ENCODE measurements at regions not wholly inside any gene's neighbourhood (a gene's known extent, or its start where the extent isn't known, plus 50 kb on each side); places are given as distances from the start of the nearest gene placed in this dataset.

GRCh38 chr14:86038387-86039042 lies 508.6 kb downstream of the FLRT2 start:
- DNase-seq: peak; percentile 57

DNA sequence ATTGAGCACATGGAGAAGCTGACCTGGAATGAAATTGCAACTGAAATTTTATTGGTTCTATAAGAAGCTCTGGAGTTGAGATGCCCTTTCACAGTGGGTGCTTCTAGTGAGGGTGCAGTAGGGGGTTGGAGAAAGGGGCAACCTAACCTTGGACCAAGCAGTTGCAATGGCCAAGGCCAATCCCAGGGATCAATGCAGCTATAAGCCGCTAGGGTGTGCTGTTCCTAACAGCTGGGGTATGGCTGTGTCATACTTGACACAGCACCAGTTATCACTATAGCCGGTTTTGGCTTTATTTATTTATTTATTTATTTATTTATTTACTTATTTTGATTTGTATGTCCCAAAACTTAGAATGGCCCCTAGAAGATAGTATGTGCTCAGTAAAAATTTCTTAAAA lies 505.9 kb downstream of the FLRT2 start:
- peak; percentile 16 for DNase-seq

DNA sequence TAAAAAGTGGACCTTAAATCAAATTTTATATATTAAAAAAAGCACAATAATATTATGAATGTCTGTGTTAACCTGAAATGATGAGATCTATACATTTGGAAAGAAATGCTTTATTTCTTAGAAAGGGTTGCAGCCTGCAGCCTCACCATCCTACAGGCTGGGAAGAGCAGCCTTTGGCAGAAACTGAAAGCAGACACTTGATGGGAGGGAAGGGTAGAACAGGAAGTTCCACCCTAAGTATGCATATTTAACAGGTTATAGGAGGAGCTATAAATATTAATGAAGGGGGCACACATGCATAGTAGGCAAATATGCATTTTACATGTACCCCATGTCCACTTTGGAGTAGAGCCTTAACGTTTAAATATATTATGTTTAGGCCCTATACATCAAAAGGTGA lies 498.0 kb downstream of the FLRT2 start:
- no peak for DNase-seq

GRCh38 chr14:86027144-86027543 lies 497.2 kb downstream of the FLRT2 start:
- DNase-seq: no peak

DNA sequence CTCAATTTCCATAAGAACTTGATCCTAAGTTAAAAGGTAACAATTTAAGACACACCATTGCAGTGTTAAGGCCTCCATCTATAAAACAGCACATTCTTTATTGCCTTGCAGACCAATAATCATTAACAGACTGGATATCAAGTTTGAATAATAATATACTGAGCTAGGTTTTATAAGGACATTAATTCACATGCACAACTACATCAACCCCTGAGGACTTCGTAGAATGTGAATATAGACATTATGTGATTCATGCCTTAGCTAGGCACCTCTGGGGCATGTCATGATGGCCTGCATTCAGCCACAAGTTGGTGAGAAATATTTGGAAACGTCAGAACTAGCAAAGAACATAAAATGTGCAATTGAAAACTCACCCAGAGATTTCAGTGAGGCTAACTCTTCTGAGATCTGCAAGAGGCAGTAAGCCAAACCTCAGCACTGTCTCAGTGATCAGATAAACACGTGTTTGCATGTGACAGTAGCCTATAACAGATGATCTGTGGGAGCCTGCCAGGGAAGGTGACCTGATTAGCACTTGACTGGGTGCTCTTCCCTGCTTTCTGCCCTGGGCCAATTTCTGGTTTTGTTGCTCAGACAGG lies 492.2 kb downstream of the FLRT2 start:
- DNase-seq: peak; percentile 82

DNA sequence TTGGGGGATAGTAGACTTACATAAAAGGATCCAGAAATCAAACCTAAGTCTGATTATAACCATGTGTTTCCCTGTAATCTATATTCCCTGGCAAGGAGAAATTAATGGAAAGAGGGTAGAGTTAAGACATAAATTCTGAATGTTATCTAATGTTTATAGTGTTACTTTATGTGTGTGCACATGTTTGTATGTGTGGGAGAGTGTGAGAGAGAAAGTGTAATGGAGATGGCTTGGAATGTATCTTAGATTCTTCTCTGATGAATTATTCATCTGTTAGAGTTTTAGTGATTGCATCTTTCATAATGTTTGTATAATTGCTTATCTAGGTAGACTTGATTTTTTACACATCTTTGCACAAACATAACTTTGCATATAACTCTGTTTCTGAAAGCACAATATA lies 490.9 kb downstream of the FLRT2 start:
- peak; percentile 19 for DNase-seq

DNA sequence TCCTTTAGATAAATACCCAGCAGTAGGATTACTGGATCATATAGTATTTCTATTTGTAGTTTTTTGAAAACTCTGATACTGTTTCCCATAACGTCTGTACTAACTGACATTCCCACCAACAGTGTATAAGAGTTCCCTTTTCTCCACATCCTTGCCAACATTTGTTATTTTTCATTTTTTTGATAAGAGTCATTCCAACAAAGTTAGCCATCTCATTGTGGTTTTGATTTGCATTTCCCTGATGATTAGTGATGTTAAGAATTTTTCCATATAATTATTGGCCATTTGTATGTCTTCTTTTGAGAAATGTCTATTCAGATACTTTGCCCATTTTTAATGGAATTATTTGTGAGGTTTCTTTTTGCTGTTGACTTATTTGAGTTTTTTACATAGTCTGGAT lies 486.0 kb downstream of the FLRT2 start:
- peak; percentile 87 for DNase-seq

- DNase-seq: peak; percentile 43
These were observed 485.6 kb downstream of the FLRT2 start for GRCh38 chr14:86015511-86015910.

- DNase-seq: peak; percentile 44
These were observed 483.7 kb downstream of the FLRT2 start for GRCh38 chr14:86013641-86014040.

- DNase-seq: no peak
These were observed 482.5 kb downstream of the FLRT2 start for GRCh38 chr14:86012461-86012860.

GRCh38 chr14:86003998-86004397 lies 474.1 kb downstream of the FLRT2 start:
- peak; percentile 33 for DNase-seq

GRCh38 chr14:85996551-85996950 lies 466.6 kb downstream of the FLRT2 start:
- no peak for DNase-seq

GRCh38 chr14:85991156-85991555 lies 461.2 kb downstream of the FLRT2 start:
- DNase-seq: peak; percentile 12

DNA sequence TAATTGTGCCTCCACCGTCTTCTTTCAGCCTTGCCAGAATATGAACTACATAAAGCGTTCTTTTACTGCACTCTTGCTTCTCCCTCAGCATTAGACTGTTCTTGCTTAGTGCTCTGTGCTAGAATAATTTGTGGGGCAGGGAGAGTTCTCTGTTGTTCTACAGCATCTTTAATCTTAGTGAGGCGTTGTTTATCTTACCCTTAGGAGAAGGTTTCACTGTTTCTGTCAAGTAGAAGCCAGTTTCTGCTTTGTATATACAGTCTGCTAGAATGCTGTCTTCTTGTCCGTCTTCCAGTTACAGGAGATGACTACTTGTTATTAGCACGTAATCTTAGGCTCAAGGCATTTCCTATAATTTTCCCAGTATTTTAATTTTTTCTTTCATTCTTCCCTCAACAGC lies 458.0 kb downstream of the FLRT2 start:
- DNase-seq: no peak

- DNase-seq: no peak
These were observed 457.3 kb downstream of the FLRT2 start for GRCh38 chr14:85987292-85987691.

DNA sequence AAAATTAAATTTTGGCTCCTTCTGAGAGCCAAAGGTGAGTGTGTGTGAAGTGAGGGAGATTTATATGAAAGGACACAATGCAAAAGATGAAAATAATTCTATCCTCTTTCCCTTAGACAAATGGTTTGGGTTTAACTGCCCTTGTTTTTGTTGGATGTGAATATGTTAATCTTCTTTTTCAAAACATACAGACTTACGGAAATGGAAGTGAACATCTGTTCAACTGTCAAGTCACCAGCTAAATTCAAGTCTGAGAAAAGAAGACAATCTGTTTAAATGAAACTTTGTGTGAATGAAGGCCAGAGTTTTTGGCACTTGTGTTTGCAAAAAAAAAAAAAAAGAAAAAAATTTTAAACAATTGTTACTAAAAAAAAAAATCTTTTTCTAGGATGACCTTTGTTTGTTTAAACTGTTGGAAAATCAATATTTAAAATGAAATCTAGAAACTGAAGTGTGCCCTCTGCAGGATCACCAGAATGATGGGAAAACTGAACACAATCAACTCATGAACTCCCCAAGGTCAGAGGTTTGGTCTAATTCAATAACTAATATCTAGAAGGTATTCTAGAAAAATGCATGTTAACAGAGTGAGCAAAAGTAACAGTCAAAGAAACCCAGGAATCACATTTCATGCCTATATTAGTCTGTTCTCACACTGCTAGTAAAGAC lies 448.8 kb downstream of the FLRT2 start:
- no peak for DNase-seq

GRCh38 chr14:85974602-85975001 lies 444.7 kb downstream of the FLRT2 start:
- DNase-seq: no peak

DNA sequence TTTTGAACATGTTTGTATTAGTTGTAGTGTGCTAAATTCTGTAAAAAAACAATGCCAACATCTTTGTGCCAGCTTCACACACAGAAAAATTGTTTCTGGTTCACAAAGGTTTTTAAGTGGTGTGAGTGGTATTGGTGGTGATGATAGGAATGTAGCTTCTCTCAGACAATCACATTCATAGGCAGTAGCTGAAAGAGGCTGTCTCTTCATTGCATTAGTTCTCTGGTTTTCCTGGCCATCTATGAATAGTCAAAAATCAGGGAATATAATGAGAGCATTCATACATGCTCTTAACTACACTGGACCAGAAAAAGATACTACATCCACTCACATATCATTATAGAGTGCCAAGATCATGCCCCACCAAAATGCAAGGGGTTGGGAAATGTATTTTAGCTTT lies 433.5 kb downstream of the FLRT2 start:
- no peak for DNase-seq

GRCh38 chr14:85960756-85961155 lies 430.8 kb downstream of the FLRT2 start:
- no peak for DNase-seq

GRCh38 chr14:85959063-85959462 lies 429.1 kb downstream of the FLRT2 start:
- DNase-seq: no peak

DNA sequence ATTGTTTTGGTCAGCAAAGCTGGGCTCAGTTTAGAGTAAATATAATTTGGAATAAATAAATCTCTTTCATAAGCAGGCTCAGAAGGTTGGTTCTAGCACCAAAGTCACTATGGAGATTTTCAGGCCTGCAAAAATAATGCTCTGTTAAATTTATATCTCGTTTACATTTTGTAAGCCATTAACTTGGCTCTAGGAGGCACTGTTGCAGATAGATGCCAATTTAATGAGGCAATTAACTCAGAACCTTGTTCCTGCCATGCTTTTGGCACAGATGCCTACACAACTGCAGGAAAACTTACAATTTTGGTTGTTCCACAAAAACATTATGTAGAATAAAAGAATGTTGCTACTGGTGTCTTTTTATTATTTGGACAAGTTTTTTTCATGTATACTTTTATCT lies 428.1 kb downstream of the FLRT2 start:
- no peak for DNase-seq

DNA sequence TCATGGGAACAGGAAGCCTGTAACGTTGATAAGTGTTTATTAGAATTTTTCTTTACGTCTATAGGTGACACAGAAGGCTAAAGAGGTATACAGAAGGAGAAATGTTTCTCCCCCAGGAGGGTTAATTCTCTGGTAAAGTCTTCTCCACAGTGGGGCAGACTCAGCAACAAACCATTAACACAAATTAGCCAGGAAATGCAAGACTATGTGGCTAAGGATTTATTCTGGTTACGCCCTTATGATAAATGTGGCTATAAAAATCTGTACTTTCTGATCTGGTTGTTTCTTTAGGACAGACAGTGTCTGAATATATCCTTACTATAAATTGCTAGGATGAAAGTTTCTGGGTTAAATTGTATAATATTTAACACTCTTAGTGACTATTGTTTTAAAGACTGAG lies 423.3 kb downstream of the FLRT2 start:
- no peak for DNase-seq

DNA sequence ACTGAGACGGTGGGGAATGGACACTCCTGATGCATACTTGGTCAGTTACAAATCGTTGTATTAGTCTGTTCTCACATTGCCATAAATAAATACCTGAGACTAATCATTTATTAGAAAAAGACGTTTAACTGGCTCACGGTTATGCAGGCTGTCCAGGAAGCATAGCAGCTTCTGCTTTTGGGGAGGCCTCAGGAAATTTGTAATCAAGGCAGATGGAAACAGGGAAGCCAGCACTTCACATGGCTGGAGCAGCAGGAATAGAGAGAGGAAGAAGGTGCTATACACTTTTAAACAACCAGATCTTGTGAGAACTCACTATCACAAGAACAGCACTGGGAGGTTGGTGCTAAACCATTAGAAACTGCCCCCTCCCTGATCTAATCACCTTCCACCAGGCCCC lies 418.2 kb downstream of the FLRT2 start:
- DNase-seq: no peak

DNA sequence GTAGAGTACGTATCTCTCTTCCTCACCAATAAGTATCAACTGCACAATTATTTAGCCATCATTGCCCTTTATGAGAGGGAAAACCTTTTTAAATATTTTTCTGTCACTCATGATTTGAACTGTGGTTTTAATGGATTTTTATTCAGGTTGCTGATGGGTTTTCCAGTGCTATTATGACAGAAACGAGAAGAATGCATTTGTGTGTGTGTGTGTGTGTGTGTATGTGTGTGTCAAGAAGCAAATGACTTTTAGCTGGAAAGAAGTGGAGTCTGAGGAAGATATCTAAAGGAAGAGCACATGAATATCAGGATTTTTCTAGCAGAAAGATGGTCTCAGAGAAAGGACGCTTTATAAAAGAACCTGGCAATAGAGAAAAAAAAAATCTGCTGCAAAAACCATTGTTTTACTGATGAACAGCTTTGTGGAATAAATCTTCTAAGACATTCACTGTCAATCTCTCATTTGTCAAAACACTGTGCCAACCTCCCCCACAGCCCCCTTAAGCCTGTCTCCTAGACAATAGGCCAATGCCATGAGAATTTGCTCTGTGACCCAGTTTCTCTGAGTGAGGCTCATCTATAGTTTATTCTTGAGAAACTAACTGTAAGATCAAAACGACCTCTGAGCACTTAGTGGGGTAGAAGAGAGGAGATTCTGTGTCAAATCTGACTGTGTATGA lies 417.7 kb downstream of the FLRT2 start:
- no peak for DNase-seq
